Liver (tissue), 8 donors: ENCODE measurements at regions not wholly inside any gene's neighbourhood (a gene's known extent, or its start where the extent isn't known, plus 50 kb on each side); places are given as distances from the start of the nearest gene placed in this dataset.

Experiments
- DNase-seq: peaks from one replicate; pipeline ENCODE4 v3.0.0-alpha.2; 2017; ENCODE audit warnings: low spot score
- H3K27ac ChIP-seq, 2 donors: one replicate each; pipeline ENCODE4 v1.7.0; 2013; ENCODE audit warnings: inconsistent platforms in 2 of 2, low read length in 2 of 2, control low read depth in 1 of 2, low read depth in 1 of 2, mild to moderate bottlenecking in 1 of 2
- H3K27me3 ChIP-seq, 4 donors: one replicate each; pipeline versions ENCODE4 v1.6.1 to v1.7.0; 2013; ENCODE audit warnings: low read length in 3 of 4, inconsistent platforms in 1 of 4, mild to moderate bottlenecking in 1 of 4, moderate library complexity in 1 of 4; ENCODE audit not compliant: control insufficient read depth in 4 of 4, insufficient read depth in 4 of 4
- H3K36me3 ChIP-seq, 4 donors: one replicate each; pipeline versions ENCODE4 v1.6.1 to v1.7.0; 2013; ENCODE audit warnings: low read length in 3 of 4, mild to moderate bottlenecking in 3 of 4, low read depth in 1 of 4, moderate library complexity in 1 of 4; ENCODE audit not compliant: control insufficient read depth in 4 of 4, insufficient read depth in 3 of 4
- H3K4me1 ChIP-seq, 4 donors: one replicate each; pipeline versions ENCODE4 v1.6.1 to v1.7.0; 2013; ENCODE audit warnings: low read length in 3 of 4, mild to moderate bottlenecking in 3 of 4, moderate library complexity in 1 of 4; ENCODE audit not compliant: control insufficient read depth in 4 of 4, insufficient read depth in 4 of 4
- H3K4me3 ChIP-seq, 3 donors: one replicate each; pipeline versions ENCODE4 v1.6.1 to v1.7.0; 2013; ENCODE audit warnings: low read length in 3 of 3, control low read depth in 1 of 3, low read depth in 1 of 3, mild to moderate bottlenecking in 1 of 3
- H3K9ac ChIP-seq, 2 donors: one replicate each; pipeline ENCODE4 v1.7.0; 2013; ENCODE audit warnings: low read length in 2 of 2, mild to moderate bottlenecking in 2 of 2, moderate library complexity in 2 of 2, control low read depth in 1 of 2, low read depth in 1 of 2
- H3K9me3 ChIP-seq, 4 donors: one replicate each; pipeline versions ENCODE4 v1.6.1 to v1.7.0; 2013; ENCODE audit warnings: low read length in 3 of 4; ENCODE audit not compliant: control insufficient read depth in 4 of 4
- ATF3 ChIP-seq: IDR thresholded peaks from 2 replicates; pipeline ENCODE4 v1.6.1; 2016; ENCODE audit warnings: antibody characterized with exemption
- CTCF ChIP-seq: fragments of 150-350 bp; IDR thresholded peaks from 2 replicates; pipeline ENCODE4 v1.5.1; 2017; ENCODE audit warnings: improper control_type of control experiment, low read depth, low read length; ENCODE audit not compliant: missing input control
- EGR1 ChIP-seq, 2 donors: IDR thresholded peaks; 2 replicates each; pipeline ENCODE4 v1.6.1; 2016 to 2018; ENCODE audit warnings: antibody characterized with exemption in 2 of 2, low read depth in 2 of 2
- FOXA1 ChIP-seq: IDR thresholded peaks from 2 replicates; pipeline ENCODE4 v1.6.1; 2016; ENCODE audit warnings: antibody characterized with exemption
- FOXA2 ChIP-seq: IDR thresholded peaks from 2 replicates; pipeline ENCODE4 v1.6.1; 2016; ENCODE audit warnings: antibody characterized with exemption
- GABPA ChIP-seq, 2 donors: IDR thresholded peaks in 1 of 2; conservative IDR thresholded peaks in 1 of 2; 2 replicates each; pipeline ENCODE4 v1.6.1; 2016; ENCODE audit warnings: antibody characterized with exemption in 2 of 2, mild to moderate bottlenecking in 1 of 2, moderate library complexity in 1 of 2
- HNF4A ChIP-seq, 2 donors: conservative IDR thresholded peaks; 2 replicates each; pipeline ENCODE4 v1.6.1; 2016; ENCODE audit warnings: antibody characterized with exemption in 2 of 2, mild to moderate bottlenecking in 2 of 2
- HNF4G ChIP-seq: IDR thresholded peaks from 2 replicates; pipeline ENCODE4 v1.6.1; 2016; ENCODE audit warnings: antibody characterized with exemption
- JUND ChIP-seq, 2 donors: IDR thresholded peaks; 2 replicates each; pipeline ENCODE4 v1.6.1; 2016; ENCODE audit warnings: antibody characterized with exemption in 2 of 2
- MAX ChIP-seq: IDR thresholded peaks from 2 replicates; pipeline ENCODE4 v1.6.1; 2016; ENCODE audit warnings: antibody characterized with exemption
- NR2F2 ChIP-seq: IDR thresholded peaks from 2 replicates; pipeline ENCODE4 v1.6.1; 2016; ENCODE audit warnings: antibody characterized with exemption
- RAD21 ChIP-seq, 2 donors: IDR thresholded peaks; 2 replicates each; pipeline ENCODE4 v1.6.1; 2016; ENCODE audit warnings: antibody characterized with exemption in 2 of 2, mild to moderate bottlenecking in 2 of 2
- REST ChIP-seq: IDR thresholded peaks from 2 replicates; pipeline ENCODE4 v1.6.1; 2016; ENCODE audit warnings: antibody characterized with exemption, mild to moderate bottlenecking
- RXRA ChIP-seq, 2 donors: IDR thresholded peaks; 2 replicates each; pipeline ENCODE4 v1.6.1; 2017 to 2018; ENCODE audit warnings: antibody characterized with exemption in 2 of 2, mild to moderate bottlenecking in 1 of 2
- SP1 ChIP-seq: IDR thresholded peaks from 2 replicates; pipeline ENCODE4 v1.6.1; 2018; ENCODE audit warnings: antibody characterized with exemption, mild to moderate bottlenecking
- TAF1 ChIP-seq: conservative IDR thresholded peaks from 2 replicates; pipeline ENCODE4 v1.6.1; 2016; ENCODE audit warnings: antibody characterized with exemption, mild to moderate bottlenecking
- YY1 ChIP-seq: IDR thresholded peaks from 2 replicates; pipeline ENCODE4 v1.6.1; 2016; ENCODE audit warnings: antibody characterized with exemption, mild to moderate bottlenecking
- ZBTB33 ChIP-seq: IDR thresholded peaks from 2 replicates; pipeline ENCODE4 v1.6.1; 2016; ENCODE audit warnings: antibody characterized with exemption
- WGBS: extraction: QIAGEN DNeasy Blood & Tissue Kit; methylation state at CpG from one replicate; pipeline ENCODE4 v1.1.7; 2013; 5-methylcytosine and 5-hydroxymethylcytosine counted together
- donor health status: healthy.
- donor health status: healthy.
- donor health status: healthy.
- donor health status: healthy.
- donor health status: healthy.

- H3K9me3 ChIP-seq: no peaks in the 10 kb centered on the region
- TF ChIP-seq MAX: no peak
- TF ChIP-seq EGR1 (IDR thresholded peaks at IDR 0.05; ENCODE audit: low read depth in 2 of 2): no peak
- no peak for TF ChIP-seq RXRA (IDR thresholded peaks at IDR 0.05)
- no peak for TF ChIP-seq HNF4G
- TF ChIP-seq GABPA (IDR thresholded peaks at IDR 0.05 in 1 of 2, conservative IDR thresholded peaks at IDR 0.05 in 1 of 2): no peak
- TF ChIP-seq ZBTB33: no peak
- no peak for TF ChIP-seq NR2F2
- 84% methylated on average over 7 of the region's 7 CpGs for WGBS
Measured at GRCh38 chr3:10680796-10681195, 135.2 kb upstream of the SLC6A11 start.

GRCh38 chr3:10682692-10683091, 133.3 kb upstream of the SLC6A11 start:
- no peak for DNase-seq
- peak; percentile 53 for TF ChIP-seq ZBTB33
- peak; percentile 19 to 59 for TF ChIP-seq RAD21 (IDR thresholded peaks at IDR 0.05)
- peak; percentile 13 for TF ChIP-seq FOXA2
- TF ChIP-seq RXRA (IDR thresholded peaks at IDR 0.05): peak; percentile 86 to 89
- TF ChIP-seq NR2F2: peak; percentile 43
- no peak for TF ChIP-seq CTCF
- peak; percentile 79 for TF ChIP-seq SP1
- TF ChIP-seq REST: peak; percentile 51
- no peak for TF ChIP-seq FOXA1
- TF ChIP-seq GABPA (IDR thresholded peaks at IDR 0.05 in 1 of 2, conservative IDR thresholded peaks at IDR 0.05 in 1 of 2): no peak
- peak in 1 of 2 donors; percentile 21 for TF ChIP-seq JUND (IDR thresholded peaks at IDR 0.05)
- TF ChIP-seq MAX: peak; percentile 78
- TF ChIP-seq YY1: peak; percentile 42
- TF ChIP-seq HNF4A (conservative IDR thresholded peaks at IDR 0.05): peak; percentile 91 to 92
- TF ChIP-seq TAF1: no peak
- TF ChIP-seq HNF4G: peak; percentile 63
- TF ChIP-seq ATF3: no peak
- TF ChIP-seq EGR1 (IDR thresholded peaks at IDR 0.05; ENCODE audit: low read depth in 2 of 2): no peak
- no peak overlapping the region for H3K4me3 ChIP-seq
- H3K9ac ChIP-seq: no peak overlapping the region
- H3K9me3 ChIP-seq: no peaks in the 10 kb centered on the region
- no peak overlapping the region for H3K27ac ChIP-seq
- H3K27me3 ChIP-seq: no peaks in the 10 kb centered on the region
- WGBS: 25% methylated on average over 4 of the region's 4 CpGs
- no peaks in the 10 kb centered on the region for H3K36me3 ChIP-seq
- H3K4me1 ChIP-seq: peaks cover 0 to 11% (median 5%) of the 10 kb centered on the region in 4 donors

More at GRCh38 chr3:10680796-10681195, 135.2 kb upstream of the SLC6A11 start:
- no peak for DNase-seq
- H3K27me3 ChIP-seq: no peaks in the 10 kb centered on the region
- H3K27ac ChIP-seq: no peak overlapping the region
- H3K9ac ChIP-seq: no peak overlapping the region
- no peaks in the 10 kb centered on the region for H3K36me3 ChIP-seq
- peaks cover 0 to 11% (median 5%) of the 10 kb centered on the region in 4 donors for H3K4me1 ChIP-seq
- no peak overlapping the region for H3K4me3 ChIP-seq
